GM10847 (cell line): ENCODE measurements at regions not wholly inside any gene's neighbourhood (a gene's known extent, or its start where the extent isn't known, plus 50 kb on each side); places are given as distances from the start of the nearest gene placed in this dataset.

Experiments used
- POLR2A ChIP-seq: IDR thresholded peaks from 2 replicates; pipeline ENCODE4 v1.6.1; 2011; ENCODE audit not compliant: insufficient read length; ENCODE audit errors: extremely low read depth

GRCh38 chr19:27689734-27690241, 1523.2 kb downstream of the UQCRFS1 start:
- no peak for TF ChIP-seq POLR2A

- TF ChIP-seq POLR2A, result no peak
These were observed 1528.7 kb downstream of the UQCRFS1 start for GRCh38 chr19:27684293-27684692.

GRCh38 chr19:27681972-27682371, 1531.0 kb downstream of the UQCRFS1 start:
- TF ChIP-seq POLR2A, result no peak

- TF ChIP-seq POLR2A, result no peak
These were observed 1533.0 kb downstream of the UQCRFS1 start for GRCh38 chr19:27679905-27680304.

- TF ChIP-seq POLR2A, result no peak
These were observed 1533.6 kb downstream of the UQCRFS1 start for GRCh38 chr19:27679399-27679798.

GRCh38 chr19:27676877-27677276, 1536.1 kb downstream of the UQCRFS1 start:
- TF ChIP-seq POLR2A, result no peak

GRCh38 chr19:27676334-27676733, 1536.6 kb downstream of the UQCRFS1 start:
- no peak for TF ChIP-seq POLR2A

GRCh38 chr19:27675771-27676170, 1537.2 kb downstream of the UQCRFS1 start:
- TF ChIP-seq POLR2A, result no peak

- TF ChIP-seq POLR2A, result no peak
These were observed 1538.2 kb downstream of the UQCRFS1 start for GRCh38 chr19:27674701-27675100.

- TF ChIP-seq POLR2A, result no peak
These were observed 1539.0 kb downstream of the UQCRFS1 start for GRCh38 chr19:27673986-27674385.

- TF ChIP-seq POLR2A, result no peak
These were observed 1540.5 kb downstream of the UQCRFS1 start for GRCh38 chr19:27672309-27673047.

GRCh38 chr19:27671876-27672275, 1541.1 kb downstream of the UQCRFS1 start:
- no peak for TF ChIP-seq POLR2A

- no peak for TF ChIP-seq POLR2A
These were observed 1552.5 kb downstream of the UQCRFS1 start for GRCh38 chr19:27660428-27660827.

- TF ChIP-seq POLR2A, result no peak
These were observed 1555.5 kb downstream of the UQCRFS1 start for GRCh38 chr19:27657271-27658051.

GRCh38 chr19:27654266-27654990, 1558.5 kb downstream of the UQCRFS1 start:
- TF ChIP-seq POLR2A, result no peak
